ENCODE measurements at regions not wholly inside any gene's neighbourhood (a gene's known extent, or its start where the extent isn't known, plus 50 kb on each side); places are given as distances from the start of the nearest gene placed in this dataset.
A peak's percentile ranks its signal among the peaks of the same experiment; 100 is the strongest.

- H3K27me3 ChIP-seq, result peaks cover 17% of the 10 kb centered on the region
- H3K4me3 ChIP-seq, result no peak overlapping the region
- H3K27ac ChIP-seq, result peak overlapping the region in 3 of 5 donors; percentile 31 to 69 (median 60)
- intact Hi-C loops (cut with DNase I), result no loop called here
- 61 to 63% (median 62%) methylated on average over 15 of the region's 15 CpGs for WGBS, 4 donors
- peaks cover 0 to 7% of the 10 kb centered on the region in 2 donors for H3K4me1 ChIP-seq (replicated peaks in 1 of 2)
- peak; percentile 39 to 87 (median 67) for DNase-seq
- no peak for TF ChIP-seq CTCF (IDR thresholded peaks at IDR 0.05)
- no peak for TF ChIP-seq POLR2A (IDR thresholded peaks at IDR 0.05)
- no peaks in the 10 kb centered on the region for H3K36me3 ChIP-seq (replicated peaks in 1 of 2)
- no peaks in the 10 kb centered on the region for H3K9me3 ChIP-seq (replicated peaks in 1 of 3)
Observed at GRCh38 chr2:205902041-205902899, 183.7 kb downstream of the INO80D start.

- 78 to 92% (median 88%) methylated on average over 4 of the region's 4 CpGs for WGBS, 4 donors
- no peak for DNase-seq
Observed at GRCh38 chr2:205901491-205901890, 184.5 kb downstream of the INO80D start.

GRCh38 chr2:205898744-205899143 is 187.2 kb downstream of the INO80D start:
- intact Hi-C loops (cut with DNase I), result no loop called here
- no peak for DNase-seq
- Histone ChIP-seq H3K27me3 (peaks cover 17% of the 10 kb centered on the region), H3K9me3 (replicated peaks in 1 of 3) (no peaks in the 10 kb centered on the region), H3K36me3 (replicated peaks in 1 of 2) (no peaks in the 10 kb centered on the region), H3K4me1 (replicated peaks in 1 of 2) (peaks cover 0 to 7% of the 10 kb centered on the region in 2 donors), H3K27ac (no peak overlapping the region), H3K4me3 (no peak overlapping the region)
- TF ChIP-seq CTCF (IDR thresholded peaks at IDR 0.05) (no peak), POLR2A (IDR thresholded peaks at IDR 0.05) (no peak)
- WGBS, 4 donors, result 83 to 100% (median 95%) methylated on average over 1 of the region's 1 CpG

More at GRCh38 chr2:205901491-205901890, 184.5 kb downstream of the INO80D start:
- Histone ChIP-seq H3K36me3 (replicated peaks in 1 of 2) (no peaks in the 10 kb centered on the region), H3K27me3 (peaks cover 17% of the 10 kb centered on the region), H3K9me3 (replicated peaks in 1 of 3) (no peaks in the 10 kb centered on the region), H3K4me1 (replicated peaks in 1 of 2) (peaks cover 0 to 7% of the 10 kb centered on the region in 2 donors), H3K27ac (peak overlapping the region in 1 of 5 donors; percentile 69), H3K4me3 (no peak overlapping the region)
- TF ChIP-seq CTCF (IDR thresholded peaks at IDR 0.05) (no peak), POLR2A (IDR thresholded peaks at IDR 0.05) (no peak)
- intact Hi-C loops (cut with DNase I), result no loop called here

- Histone ChIP-seq H3K9me3 (replicated peaks in 1 of 3) (no peaks in the 10 kb centered on the region), H3K4me1 (replicated peaks in 1 of 2) (no peaks in the 10 kb centered on the region), H3K4me3 (no peak overlapping the region), H3K27ac (no peak overlapping the region), H3K36me3 (replicated peaks in 1 of 2) (no peaks in the 10 kb centered on the region), H3K27me3 (peaks cover 17% of the 10 kb centered on the region)
- WGBS, 4 donors, result 65 to 72% (median 68%) methylated on average over 9 of the region's 9 CpGs
- TF ChIP-seq CTCF (IDR thresholded peaks at IDR 0.05), result no peak
- TF ChIP-seq POLR2A (IDR thresholded peaks at IDR 0.05), result no peak
- no peak for DNase-seq
- intact Hi-C loops (cut with DNase I), result no loop called here
Observed at GRCh38 chr2:205895981-205896655, 189.9 kb downstream of the INO80D start.
